Adrenal gland (tissue), 9 donors: ENCODE measurements at regions not wholly inside any gene's neighbourhood (a gene's known extent, or its start where the extent isn't known, plus 50 kb on each side); places are given as distances from the start of the nearest gene placed in this dataset.
A peak's percentile ranks its signal among the peaks of the same experiment; 100 is the strongest.
"Not testable (repeated sequence)": the region's sequence is repeated elsewhere in the genome, so short reads cannot be mapped to it uniquely, and the experiment has no call there.

Experiments
- DNase-seq, 7 donors: peaks; one replicate each; pipeline ENCODE4 v3.0.0-alpha.2; 2019 to 2020
- H3K27ac ChIP-seq, 5 donors: fragments of 200-600 bp; sonication (generic) in 4 of 5; 1 replicate in 3 of 5; 2 replicates in 2 of 5; pipeline versions ENCODE4 v1.5.1 to v1.8.0; 2016 to 2020; ENCODE audit warnings: mild to moderate bottlenecking in 1 of 5
- H3K27me3 ChIP-seq: fragments of 200-600 bp; 2 replicates; pipeline ENCODE4 v1.8.0; 2021
- H3K36me3 ChIP-seq, 2 donors: fragments of 200-600 bp; replicated peaks in 1 of 2; 1 replicate in 1 of 2; 2 replicates in 1 of 2; pipeline versions ENCODE4 v1.5.1 to v1.8.0; 2018 to 2022
- H3K4me1 ChIP-seq, 2 donors: fragments of 200-600 bp; replicated peaks in 1 of 2; 1 replicate in 1 of 2; 2 replicates in 1 of 2; pipeline versions ENCODE4 v1.5.1 to v1.8.0; 2018 to 2021
- H3K4me3 ChIP-seq, 4 donors: fragments of 200-600 bp; sonication (generic) in 3 of 4; one replicate each; pipeline ENCODE4 v1.5.1; 2016 to 2018
- H3K9me3 ChIP-seq, 3 donors: fragments of 200-600 bp; sonication (generic) in 1 of 3; replicated peaks in 1 of 3; 1 replicate in 2 of 3; 2 replicates in 1 of 3; pipeline versions ENCODE4 v1.5.1 to v1.8.0; 2016 to 2021
- POLR2A ChIP-seq, 2 donors: fragments of 450-650 bp; IDR thresholded peaks; one replicate each; pipeline ENCODE4 v1.6.1; 2017; ENCODE audit warnings: antibody characterized with exemption in 2 of 2, mild to moderate bottlenecking in 2 of 2, moderate library complexity in 1 of 2
- WGBS, 4 donors: extraction: QIAGEN DNeasy Blood & Tissue Kit in 2 of 4; methylation state at CpG; one replicate each; pipeline versions ENCODE4 v1.1.5 to v1.1.7; 2013 to 2017; 5-methylcytosine and 5-hydroxymethylcytosine counted together
- intact Hi-C, 2 donors: fragments of 100-400 bp; cut with DNase I; formaldehyde crosslinking; loops; one replicate each; pipeline versions ENCODE4 v1.14.1 to v1.15.0; 2022 to 2023
- TF ChIP-seq, protein P1 (sequence below), 6 experiments: fragments of 450-650 bp in 4 of 6; fragments of 200-600 bp in 2 of 6; sonication (generic) in 1 of 6; IDR thresholded peaks; 1 replicate in 5 of 6; 2 replicates in 1 of 6; pipeline versions ENCODE4 v1.5.1 to v1.8.0; 2016 to 2021; ENCODE audit warnings: antibody characterized with exemption in 6 of 6, mild to moderate bottlenecking in 2 of 6, moderate library complexity in 1 of 6
- donor health status: healthy with polysubstance abuse.
- donor health status: Bipolar disorder and iron deficiency.
- donor health status: DM: yes; HTN: yes; CAD: no.
- donor health status: DM: no; HTN: no; CAD: no.
- donor health status: DM: no; HTN: no; CAD: no.

DNA sequence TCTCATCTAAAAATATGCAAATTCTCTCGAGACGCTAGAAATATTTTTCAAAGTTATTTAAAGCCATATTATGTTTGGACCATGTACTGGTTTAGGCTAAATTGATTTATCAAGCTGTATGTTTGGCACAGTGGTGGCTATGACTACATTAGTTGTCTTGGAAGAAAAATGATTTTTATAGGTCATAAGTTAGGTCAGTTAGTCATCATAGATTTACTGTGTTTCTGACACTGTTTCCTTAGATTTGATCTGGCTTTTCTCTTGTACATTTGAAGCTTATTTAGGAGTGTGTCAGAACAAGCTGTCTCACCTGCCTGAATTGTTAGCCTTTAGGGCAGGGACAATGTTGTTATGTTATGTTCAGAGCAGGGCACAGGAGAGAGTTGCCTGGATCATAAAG lies 161.1 kb upstream of the FBXO33 start:
- Histone ChIP-seq H3K9me3 (no peaks in the 10 kb centered on the region), H3K27me3 (no peaks in the 10 kb centered on the region), H3K4me1 (no peaks in the 10 kb centered on the region), H3K36me3 (no peaks in the 10 kb centered on the region), H3K4me3 (no peak overlapping the region), H3K27ac (no peak overlapping the region)
- no peak for DNase-seq
- WGBS, 4 donors, result 69 to 81% (median 78%) methylated on average over 2 of the region's 2 CpGs
- intact Hi-C loops, result no loop called here
- TF ChIP-seq POLR2A (IDR thresholded peaks at IDR 0.05), result no peak
- TF ChIP-seq, protein P1, sequence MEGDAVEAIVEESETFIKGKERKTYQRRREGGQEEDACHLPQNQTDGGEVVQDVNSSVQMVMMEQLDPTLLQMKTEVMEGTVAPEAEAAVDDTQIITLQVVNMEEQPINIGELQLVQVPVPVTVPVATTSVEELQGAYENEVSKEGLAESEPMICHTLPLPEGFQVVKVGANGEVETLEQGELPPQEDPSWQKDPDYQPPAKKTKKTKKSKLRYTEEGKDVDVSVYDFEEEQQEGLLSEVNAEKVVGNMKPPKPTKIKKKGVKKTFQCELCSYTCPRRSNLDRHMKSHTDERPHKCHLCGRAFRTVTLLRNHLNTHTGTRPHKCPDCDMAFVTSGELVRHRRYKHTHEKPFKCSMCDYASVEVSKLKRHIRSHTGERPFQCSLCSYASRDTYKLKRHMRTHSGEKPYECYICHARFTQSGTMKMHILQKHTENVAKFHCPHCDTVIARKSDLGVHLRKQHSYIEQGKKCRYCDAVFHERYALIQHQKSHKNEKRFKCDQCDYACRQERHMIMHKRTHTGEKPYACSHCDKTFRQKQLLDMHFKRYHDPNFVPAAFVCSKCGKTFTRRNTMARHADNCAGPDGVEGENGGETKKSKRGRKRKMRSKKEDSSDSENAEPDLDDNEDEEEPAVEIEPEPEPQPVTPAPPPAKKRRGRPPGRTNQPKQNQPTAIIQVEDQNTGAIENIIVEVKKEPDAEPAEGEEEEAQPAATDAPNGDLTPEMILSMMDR (IDR thresholded peaks at IDR 0.05), result no peak

DNA sequence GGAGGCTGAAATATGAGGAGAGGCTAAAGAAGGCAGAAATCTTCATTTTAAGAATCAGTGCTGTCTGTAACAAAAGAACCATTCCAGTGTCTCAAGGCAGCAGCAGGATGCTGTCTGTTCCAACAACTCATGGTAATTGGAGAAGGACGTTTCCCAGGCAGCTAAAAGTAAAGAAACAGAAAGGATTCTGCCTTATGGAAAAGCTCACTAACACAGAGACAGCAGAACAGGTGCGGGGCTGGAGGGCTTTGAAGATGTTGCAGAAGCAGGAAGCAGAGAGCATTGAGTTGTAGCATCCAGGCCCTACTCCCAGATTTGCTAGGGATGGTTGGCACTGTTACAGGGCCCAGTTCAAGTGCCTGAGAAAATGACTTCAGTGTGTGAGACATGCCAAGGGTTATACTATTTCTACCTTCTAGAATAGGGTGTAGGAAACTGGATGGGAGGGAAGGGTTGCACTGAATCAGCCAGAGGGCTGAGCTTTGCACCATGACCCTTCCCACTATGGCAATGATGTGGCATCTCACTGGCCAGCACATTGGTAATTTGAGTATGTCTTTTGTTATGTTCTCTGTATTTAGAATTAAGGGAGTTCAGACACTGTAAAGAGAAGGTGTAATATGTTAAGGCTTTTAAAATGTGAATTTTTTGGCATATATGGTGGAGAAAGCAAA lies 160.0 kb upstream of the FBXO33 start:
- 66 to 73% (median 68%) methylated on average over 2 of the region's 2 CpGs for WGBS, 4 donors
- no peak for TF ChIP-seq POLR2A (IDR thresholded peaks at IDR 0.05)
- TF ChIP-seq, protein P1 (IDR thresholded peaks at IDR 0.05), result no peak
- H3K27ac ChIP-seq, result no peak overlapping the region
- H3K4me1 ChIP-seq, result no peaks in the 10 kb centered on the region
- no peaks in the 10 kb centered on the region for H3K36me3 ChIP-seq
- H3K9me3 ChIP-seq, result no peaks in the 10 kb centered on the region
- H3K27me3 ChIP-seq, result no peaks in the 10 kb centered on the region
- intact Hi-C loops, result no loop called here
- DNase-seq, result no peak
- H3K4me3 ChIP-seq, result no peak overlapping the region

DNA sequence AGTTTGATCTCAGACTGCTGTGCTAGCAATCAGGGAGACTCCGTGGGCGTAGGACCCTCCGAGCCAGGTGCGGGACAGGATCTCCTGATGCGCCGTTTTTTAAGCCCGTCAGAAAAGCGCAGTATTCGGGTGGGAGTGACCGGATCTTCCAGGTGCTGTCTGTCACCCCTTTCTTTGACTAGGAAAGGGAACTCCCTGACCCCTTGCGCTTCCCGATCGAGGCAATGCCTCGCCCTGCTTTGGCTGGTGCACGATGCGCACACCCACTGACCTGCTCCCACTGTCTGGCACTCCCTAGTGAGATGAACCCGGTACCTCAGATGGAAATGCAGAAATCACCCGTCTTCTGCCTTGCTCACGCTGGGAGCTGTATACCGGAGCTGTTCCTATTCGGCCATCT lies 157.6 kb upstream of the FBXO33 start:
- H3K4me3 ChIP-seq, H3K27ac ChIP-seq, H3K27me3 ChIP-seq, H3K36me3 ChIP-seq, intact Hi-C loops, H3K4me1 ChIP-seq, DNase-seq, H3K9me3 ChIP-seq: not testable (repeated sequence)
- 87 to 95% (median 94%) methylated on average over 21 of the region's 21 CpGs for WGBS, 4 donors

DNA sequence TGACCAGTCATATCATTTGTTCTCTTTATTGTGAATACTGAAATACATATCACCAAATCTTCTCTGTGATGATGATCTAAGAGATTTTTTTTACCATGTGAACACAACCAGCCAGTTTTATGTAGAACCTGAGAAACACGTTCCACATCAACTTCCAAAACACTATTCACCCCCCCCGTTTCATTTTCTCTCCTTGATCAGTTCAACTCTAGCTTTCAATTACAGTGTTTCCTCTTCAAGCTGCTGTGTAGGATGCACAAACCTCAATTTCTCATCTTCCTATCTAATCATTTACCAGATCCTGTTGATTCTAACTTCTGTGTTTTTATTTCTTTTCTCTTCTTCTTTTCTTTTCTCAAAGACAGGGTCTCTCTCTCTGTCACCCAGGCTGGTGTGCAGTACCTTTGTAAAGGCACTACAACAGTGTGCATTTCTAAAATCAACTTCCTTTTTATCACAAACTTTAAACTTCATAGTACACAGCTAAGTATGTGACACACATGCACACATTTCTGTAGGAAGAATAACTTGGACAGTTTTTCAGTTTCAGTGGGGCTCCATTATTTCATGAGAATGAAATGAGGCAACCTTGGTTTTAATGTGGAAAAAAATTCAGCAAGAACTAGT lies 149.9 kb upstream of the FBXO33 start:
- Histone ChIP-seq H3K4me3 (no peak overlapping the region), H3K4me1 (no peaks in the 10 kb centered on the region), H3K9me3 (no peaks in the 10 kb centered on the region), H3K36me3 (no peaks in the 10 kb centered on the region), H3K27me3 (no peaks in the 10 kb centered on the region), H3K27ac (no peak overlapping the region)
- 16 to 35% (median 30%) methylated on average over 2 of the region's 2 CpGs for WGBS, 4 donors
- intact Hi-C loops, result no loop called here
- DNase-seq, result no peak
- TF ChIP-seq, protein P1 (IDR thresholded peaks at IDR 0.05), result no peak
- TF ChIP-seq POLR2A (IDR thresholded peaks at IDR 0.05), result no peak

DNA sequence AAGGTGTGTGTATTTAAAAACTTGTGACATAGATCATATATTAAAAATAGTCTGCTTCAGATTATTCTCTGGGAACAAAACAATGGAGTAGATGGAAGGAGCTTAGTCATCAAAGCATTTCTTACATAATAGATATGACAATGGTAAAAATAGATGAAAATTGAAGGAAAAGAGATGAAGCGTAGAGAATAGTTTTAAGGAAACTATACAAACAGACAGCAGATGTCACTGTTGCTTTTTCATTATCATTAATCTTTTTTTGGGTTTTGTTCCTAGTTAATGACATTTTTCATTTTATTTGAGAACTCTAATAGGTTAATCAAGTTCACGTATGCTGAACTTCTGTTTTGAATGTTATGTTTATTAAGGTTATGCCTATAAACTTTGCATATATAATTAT lies 149.2 kb upstream of the FBXO33 start:
- Histone ChIP-seq H3K27ac (no peak overlapping the region), H3K9me3 (no peaks in the 10 kb centered on the region), H3K36me3 (no peaks in the 10 kb centered on the region), H3K4me3 (no peak overlapping the region), H3K27me3 (no peaks in the 10 kb centered on the region), H3K4me1 (no peaks in the 10 kb centered on the region)
- no peak for TF ChIP-seq POLR2A (IDR thresholded peaks at IDR 0.05)
- TF ChIP-seq, protein P1 (IDR thresholded peaks at IDR 0.05), result peak in 1 of 6 experiments; percentile 25
- WGBS, 4 donors, result 38 to 55% (median 45%) methylated on average over 2 of the region's 2 CpGs
- DNase-seq, result no peak
- intact Hi-C loops, result no loop called here
